H1 (cell line): ENCODE measurements at regions not wholly inside any gene's neighbourhood (a gene's known extent, or its start where the extent isn't known, plus 50 kb on each side); places are given as distances from the start of the nearest gene placed in this dataset.

Experiments used
- MAFK ChIP-seq: IDR thresholded peaks from 2 replicates; pipeline ENCODE4 v1.6.1; 2012; ENCODE audit warnings: low read depth, mild to moderate bottlenecking, improper control_type of control experiment, low read length
- RNF2 ChIP-seq: fragments of 200-900, 300-1000 bp; sonication (generic); IDR thresholded peaks from 2 replicates; pipeline ENCODE4 v1.7.1; 2016; ENCODE audit warnings: borderline replicate concordance, low read depth, mild to moderate bottlenecking, antibody characterized with exemption, low read length; ENCODE audit not compliant: poor library complexity, severe bottlenecking; ENCODE audit errors: missing control alignments
- SP2 ChIP-seq: IDR thresholded peaks from 2 replicates; pipeline ENCODE4 v1.6.1; 2012; ENCODE audit warnings: mild to moderate bottlenecking, low read length, inconsistent platforms

DNA sequence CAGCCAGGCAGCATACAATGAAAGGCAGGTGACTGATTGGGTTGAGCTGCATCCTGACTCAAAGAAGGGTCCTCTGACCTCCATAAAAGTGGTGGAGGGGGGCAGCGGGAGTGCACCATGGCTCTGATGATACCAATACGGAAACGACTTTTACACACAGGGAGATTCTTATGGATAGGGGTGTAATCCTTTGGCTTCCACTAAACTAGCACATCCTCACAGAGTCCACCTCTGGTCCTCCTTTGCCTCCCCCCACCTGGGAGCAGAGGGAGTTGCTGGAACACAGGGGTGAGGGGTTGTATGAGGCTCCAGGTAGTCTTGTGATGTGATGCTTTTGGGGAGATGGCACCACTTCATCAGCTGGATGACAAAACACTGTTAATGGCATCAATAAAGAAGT, 361.0 kb downstream of the BARHL2 start (continued):
- no peak for TF ChIP-seq SP2
- TF ChIP-seq RNF2: no peak
- TF ChIP-seq MAFK: no peak
